DMS53 (cell line): ENCODE measurements at regions not wholly inside any gene's neighbourhood (a gene's known extent, or its start where the extent isn't known, plus 50 kb on each side); places are given as distances from the start of the nearest gene placed in this dataset.
A peak's percentile ranks its signal among the peaks of the same experiment; 100 is the strongest.

Experiments used
- DNase-seq: peaks from one replicate; lab custom pipeline; 2025; lab: John Stamatoyannopoulos, UW

- DNase-seq, result no peak
Observed at GRCh38 chr9:134214386-134214765, 50.0 kb upstream of the RNU6ATAC start.

DNA sequence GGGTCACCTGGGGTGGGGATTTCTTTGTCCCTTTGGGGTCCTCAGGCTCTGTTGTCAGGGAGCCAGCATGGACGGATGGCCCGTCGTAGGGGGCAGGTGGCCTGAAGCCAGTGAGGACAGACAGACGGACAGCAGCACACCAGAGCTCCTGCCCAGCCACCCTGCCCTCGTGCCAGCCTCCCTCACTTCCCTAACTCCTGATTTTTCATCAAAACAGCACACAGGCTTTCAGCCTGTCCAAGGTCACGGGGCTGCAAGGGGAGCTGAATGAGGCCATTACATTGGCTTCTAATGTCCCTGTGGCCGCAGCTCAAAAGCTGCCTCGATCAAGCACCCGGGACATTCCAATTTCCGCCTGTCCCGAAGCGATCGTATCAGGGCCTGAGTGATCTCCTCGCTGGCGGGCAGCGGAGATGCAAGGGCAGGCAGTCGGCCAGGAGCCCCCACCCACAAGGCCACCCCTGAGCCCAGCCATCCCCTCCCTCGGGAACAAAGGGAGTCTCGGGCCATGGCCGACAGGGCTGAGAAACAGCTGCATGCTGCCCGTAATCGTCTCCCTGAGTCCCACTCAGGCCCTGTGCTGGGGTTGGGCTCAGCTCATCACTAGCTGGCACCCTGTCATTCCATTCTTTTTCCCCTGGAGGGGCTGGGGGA lies 50.5 kb upstream of the RNU6ATAC start:
- no peak for DNase-seq

- DNase-seq, result no peak
Observed at GRCh38 chr9:134215420-134215698, 51.0 kb upstream of the RNU6ATAC start.

GRCh38 chr9:134215699-134216448 lies 51.5 kb upstream of the RNU6ATAC start:
- peak; percentile 67 for DNase-seq

- DNase-seq, result no peak
Observed at GRCh38 chr9:134216449-134216951, 52.1 kb upstream of the RNU6ATAC start.

DNA sequence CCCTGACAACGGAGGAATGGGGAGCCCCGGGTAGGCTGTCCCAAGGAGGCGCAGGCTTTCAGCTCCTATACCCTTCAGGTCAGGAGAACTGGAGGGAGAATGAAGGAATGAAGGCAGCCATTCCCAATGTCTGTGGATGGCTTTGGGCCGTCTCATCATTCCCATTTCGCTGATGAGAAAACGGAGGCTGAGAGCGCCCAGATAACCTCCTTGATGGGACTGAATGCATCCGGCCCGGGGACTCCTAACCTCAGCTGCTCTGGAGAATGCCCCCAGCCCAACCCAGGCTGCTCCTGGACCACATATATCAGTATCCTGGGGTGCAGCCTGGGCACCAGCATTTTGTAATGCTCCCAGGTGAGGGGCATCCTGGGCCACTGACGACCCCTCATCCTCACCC lies 52.6 kb upstream of the RNU6ATAC start:
- DNase-seq, result no peak

GRCh38 chr9:134217431-134218210 lies 53.3 kb upstream of the RNU6ATAC start:
- peak; percentile 35 for DNase-seq

- DNase-seq, result no peak
Observed at GRCh38 chr9:134218230-134218629, 53.9 kb upstream of the RNU6ATAC start.

DNA sequence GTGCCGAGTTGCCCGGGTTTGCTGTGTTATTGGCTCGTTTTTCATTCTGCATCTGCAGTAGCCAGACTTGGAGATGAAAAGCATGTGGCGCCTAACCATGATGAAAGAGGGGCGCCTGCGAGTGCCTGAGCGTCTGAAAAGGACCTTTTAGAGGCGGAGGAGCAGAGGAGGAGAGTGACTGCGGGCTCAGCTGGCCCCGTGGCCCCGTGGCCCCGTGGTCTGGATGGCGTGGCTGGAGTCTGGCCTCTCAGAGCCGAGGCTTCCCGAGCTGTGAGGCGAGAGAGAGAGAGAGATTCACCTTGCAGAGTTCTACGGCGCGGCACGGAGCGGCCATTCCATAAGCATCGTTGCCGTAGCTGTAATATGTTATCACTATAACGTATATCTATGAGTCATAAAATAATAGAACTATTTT lies 55.3 kb upstream of the RNU6ATAC start:
- no peak for DNase-seq

DNA sequence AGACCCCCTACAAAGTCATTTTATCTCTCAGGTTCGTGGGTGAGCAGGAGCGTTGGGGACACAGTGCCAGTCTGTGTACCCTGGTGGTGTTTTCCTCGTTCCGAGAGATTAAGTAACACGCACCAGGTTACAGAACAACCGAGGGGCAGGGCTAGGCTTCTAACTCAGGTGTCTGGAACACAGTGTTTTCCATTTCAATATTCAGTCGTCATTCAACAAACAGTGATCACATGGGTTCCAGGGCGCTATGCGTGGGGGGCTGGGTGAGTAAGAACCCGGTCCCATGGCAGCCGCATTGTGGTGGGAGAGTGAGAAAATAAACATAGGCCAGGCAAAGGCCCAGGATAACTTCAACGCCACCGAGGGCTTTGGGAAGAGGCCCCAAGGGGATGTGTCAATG lies 55.9 kb upstream of the RNU6ATAC start:
- no peak for DNase-seq

DNA sequence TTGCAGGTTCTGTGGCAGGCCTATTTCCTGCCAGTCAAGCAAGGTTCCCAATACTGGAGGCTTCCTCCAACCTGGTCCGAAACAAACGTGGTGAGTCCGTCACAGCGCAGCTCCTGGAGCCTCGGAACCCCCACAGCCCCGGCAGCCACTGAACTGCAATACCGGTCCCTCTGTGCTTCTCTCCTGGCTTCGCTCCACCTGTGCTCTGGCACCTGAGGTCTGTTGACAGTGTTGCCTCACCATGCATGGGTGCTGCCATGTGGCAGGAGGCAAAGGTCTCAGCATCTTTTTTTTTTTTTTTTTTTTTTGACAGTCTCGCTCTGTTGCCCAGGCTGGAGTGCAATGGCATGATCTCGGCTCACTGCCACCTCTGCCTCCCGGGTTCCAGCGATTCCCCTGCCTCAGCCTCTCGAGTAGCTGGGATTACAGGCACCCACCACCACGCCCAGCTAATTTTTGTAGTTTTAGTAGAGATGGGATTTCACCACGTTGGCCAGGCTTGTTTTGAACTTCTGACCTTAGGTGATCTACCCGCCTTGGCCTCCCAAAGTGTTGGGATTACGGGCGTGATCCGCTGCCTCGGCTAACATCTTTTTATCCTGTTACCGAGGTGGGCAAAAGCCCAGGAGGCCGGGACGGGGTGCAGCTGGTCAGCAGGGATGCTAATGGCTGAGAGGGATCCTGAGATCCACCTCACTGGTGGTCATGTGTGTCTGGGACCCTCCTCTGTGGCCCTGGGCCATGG lies 57.1 kb upstream of the RNU6ATAC start:
- DNase-seq, result peak; percentile 23

DNA sequence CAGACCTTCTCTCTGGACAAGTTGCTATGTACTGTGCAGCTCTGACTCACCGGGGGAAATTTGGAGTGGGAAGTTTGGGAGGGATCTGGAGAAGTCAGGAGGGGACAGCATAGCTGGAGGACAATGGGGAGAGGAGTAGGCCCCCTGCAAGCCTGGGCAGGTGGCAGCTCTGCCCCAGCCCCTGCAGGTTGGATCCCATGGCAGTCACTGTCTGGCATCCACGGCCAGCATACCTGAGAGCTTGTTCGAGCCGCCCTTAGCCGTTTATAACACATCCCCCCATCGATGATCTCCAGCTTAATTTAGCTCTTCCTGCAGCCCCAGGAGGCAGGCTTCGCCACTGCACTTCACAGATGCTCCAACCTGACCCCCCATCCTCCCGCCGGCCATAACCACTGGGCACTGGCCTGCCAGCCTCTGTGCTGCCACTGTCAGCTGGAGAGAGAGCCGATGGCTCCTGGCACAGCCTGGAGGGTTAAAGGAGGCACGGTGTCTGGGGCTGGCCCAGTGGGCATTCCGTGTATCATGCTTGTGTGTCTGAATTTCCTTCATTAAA lies 57.7 kb upstream of the RNU6ATAC start:
- no peak for DNase-seq

DNA sequence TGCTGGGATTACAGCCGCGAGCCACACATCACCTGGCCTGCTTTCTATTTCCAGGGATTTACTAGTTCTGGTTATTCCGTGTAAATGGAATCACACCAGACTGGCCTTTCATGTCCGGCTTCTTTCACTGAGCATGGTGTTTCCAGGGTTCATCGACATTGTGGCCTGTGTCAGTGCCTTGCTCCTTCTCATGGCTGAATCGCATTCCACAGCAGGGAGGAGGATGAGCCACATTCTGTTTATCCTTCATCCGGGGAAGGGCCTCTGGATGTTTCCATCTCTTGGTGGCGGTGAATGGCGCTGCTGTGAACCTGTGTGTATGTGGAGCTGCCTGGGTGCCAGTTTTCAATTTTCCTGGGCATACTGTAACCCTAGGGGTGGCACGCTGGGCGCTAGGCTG lies 58.7 kb upstream of the RNU6ATAC start:
- no peak for DNase-seq

- DNase-seq, result no peak
Observed at GRCh38 chr9:134223591-134224122, 59.3 kb upstream of the RNU6ATAC start.

GRCh38 chr9:134224127-134224526 lies 59.8 kb upstream of the RNU6ATAC start:
- DNase-seq, result no peak

DNA sequence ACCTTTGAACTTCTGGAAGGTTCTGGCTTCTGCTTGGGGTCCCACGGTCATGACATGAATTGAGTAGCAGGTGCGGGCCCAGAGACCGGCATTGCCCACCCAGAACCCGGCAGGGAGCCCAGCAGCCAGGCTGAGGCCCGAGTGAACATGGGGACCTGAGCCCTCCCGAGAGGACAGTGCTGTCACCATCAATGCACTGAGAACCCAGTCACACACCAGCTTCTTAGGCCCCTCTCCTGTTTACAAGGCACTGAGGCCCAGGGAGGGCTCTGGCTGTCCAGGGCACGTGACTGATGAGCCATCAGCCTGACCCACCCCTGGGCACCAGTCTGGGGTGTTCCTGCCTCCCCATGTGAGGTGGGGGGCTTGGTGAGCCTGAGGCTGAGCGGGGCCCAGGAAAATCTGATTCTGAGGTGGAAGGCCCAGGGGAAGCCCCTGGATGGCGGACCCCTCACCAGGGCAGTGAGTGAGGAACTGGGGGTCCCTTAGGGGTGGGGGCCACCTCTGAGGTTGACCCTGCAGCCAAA lies 60.3 kb upstream of the RNU6ATAC start:
- DNase-seq, result no peak

DNA sequence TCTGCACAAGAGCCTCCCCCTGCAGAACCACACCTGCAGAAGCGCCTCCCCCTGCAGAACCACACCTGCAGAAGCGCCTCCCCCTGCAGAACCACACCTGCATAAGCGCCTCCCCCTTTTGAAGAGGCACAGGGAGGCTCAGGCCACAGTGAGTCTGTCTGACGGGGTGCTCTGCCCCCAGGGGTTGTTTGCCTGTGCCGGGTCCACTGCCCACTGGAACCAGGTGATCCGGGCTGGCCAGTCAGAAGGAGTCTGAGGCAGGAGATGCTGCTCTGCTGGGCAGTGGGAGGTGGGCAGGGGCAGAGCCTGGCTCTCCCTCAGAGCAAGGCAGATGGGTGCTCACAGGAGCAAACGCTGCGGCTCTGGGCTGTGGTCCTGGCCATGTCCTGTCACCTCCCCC lies 60.8 kb upstream of the RNU6ATAC start:
- DNase-seq, result no peak

GRCh38 chr9:134225816-134226215 lies 61.5 kb upstream of the RNU6ATAC start:
- DNase-seq, result no peak

DNA sequence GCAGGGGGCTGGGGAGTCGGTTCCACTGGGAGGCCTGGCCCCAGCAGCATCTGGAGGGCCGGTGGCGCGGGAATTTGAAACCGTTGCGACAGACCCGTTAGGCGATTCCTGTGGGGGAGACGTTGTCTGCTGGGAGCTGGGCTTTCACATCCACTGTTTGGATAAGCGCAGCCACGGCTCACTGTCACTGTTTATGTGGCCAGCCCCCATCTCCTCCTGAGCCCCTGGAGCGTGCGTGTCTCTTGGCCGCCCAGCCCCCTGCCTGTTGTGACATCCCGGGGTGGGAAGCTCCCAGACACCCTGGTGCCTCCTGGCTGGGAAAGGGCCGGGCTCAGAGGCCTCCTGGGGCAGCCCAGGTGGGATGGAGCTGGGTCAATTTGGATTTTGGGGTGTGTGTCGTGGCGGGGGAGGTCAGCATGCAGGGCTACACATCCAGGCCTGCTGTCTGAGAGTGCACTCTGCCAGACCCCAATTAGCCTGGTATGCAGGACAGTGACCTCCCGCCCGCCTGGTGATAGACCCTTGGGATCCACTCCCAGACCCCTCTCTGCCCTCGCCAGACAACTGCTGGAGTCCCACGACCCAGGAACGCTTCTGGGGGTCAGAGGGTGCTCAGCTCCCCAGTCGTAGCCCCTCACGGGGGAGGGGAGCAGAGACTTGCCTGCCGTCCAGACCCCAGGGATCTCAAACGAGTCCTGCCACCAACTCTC lies 62.0 kb upstream of the RNU6ATAC start:
- no peak for DNase-seq

GRCh38 chr9:134227451-134228411 lies 63.4 kb upstream of the RNU6ATAC start:
- no peak for DNase-seq
